Psoas muscle (tissue), 7 donors: ENCODE measurements at regions not wholly inside any gene's neighbourhood (a gene's known extent, or its start where the extent isn't known, plus 50 kb on each side); places are given as distances from the start of the nearest gene placed in this dataset.
"Not testable (repeated sequence)": the region's sequence is repeated elsewhere in the genome, so short reads cannot be mapped to it uniquely, and the experiment has no call there.

ENCODE experiments used
- ATAC-seq, 4 donors: fragments of 200-7000 bp; cut with Tn5 transposase; one replicate each; pipeline ENCODE4 v1.9.1; 2020; ENCODE audit warnings: moderate library complexity in 3 of 4, mild to moderate bottlenecking in 2 of 4
- DNase-seq, 2 donors: peaks; one replicate each; pipeline ENCODE4 v3.0.0-alpha.2; 2020
- H3K27ac ChIP-seq: fragments of 200-600 bp; one replicate; pipeline ENCODE4 v1.8.0; 2022
- H3K27me3 ChIP-seq, 3 donors: fragments of 200-600 bp in 1 of 3; one replicate each; pipeline versions ENCODE4 v1.6.1 to v1.8.0; 2013 to 2022; ENCODE audit warnings: low read length in 2 of 3, mild to moderate bottlenecking in 2 of 3, moderate library complexity in 1 of 3; ENCODE audit not compliant: insufficient read depth in 3 of 3
- H3K36me3 ChIP-seq, 2 donors: fragments of 200-600 bp in 1 of 2; one replicate each; pipeline versions ENCODE4 v1.6.1 to v1.8.0; 2013 to 2022; ENCODE audit warnings: low read depth in 1 of 2, mild to moderate bottlenecking in 1 of 2, moderate library complexity in 1 of 2; ENCODE audit not compliant: insufficient read depth in 1 of 2
- H3K4me1 ChIP-seq: fragments of 200-600 bp; one replicate; pipeline ENCODE4 v1.8.0; 2022
- H3K4me3 ChIP-seq: fragments of 200-600 bp; one replicate; pipeline ENCODE4 v1.8.0; 2022; ENCODE audit warnings: mild to moderate bottlenecking
- H3K9me3 ChIP-seq: fragments of 200-600 bp; one replicate; pipeline ENCODE4 v1.8.0; 2022
- CTCF ChIP-seq: fragments of 200-600 bp; IDR thresholded peaks from one replicate; pipeline ENCODE4 v1.8.0; 2022; ENCODE audit warnings: antibody characterized with exemption
- WGBS, 3 donors: extraction: QIAGEN DNeasy Blood & Tissue Kit; methylation state at CpG; one replicate each; pipeline versions ENCODE4 v1.1.6 to v1.1.7; 2013; 5-methylcytosine and 5-hydroxymethylcytosine counted together
- intact Hi-C, 2 donors: fragments of 100-400 bp; cut with DNase I; formaldehyde crosslinking; loops; one replicate each; pipeline versions ENCODE4 v1.11.0 to v1.14.2; 2022
- donor health status: healthy with polysubstance abuse.
- donor health status: DM: no; HTN: no; CAD: no; lungs with moderate emphysema.
- donor health status: Bipolar disorder and iron deficiency.
- donor health status: healthy.
- donor health status: DM: yes; HTN: yes; CAD: no.
- donor health status: DM: no; HTN: no; CAD: no.
- donor health status: DM: yes; HTN: yes; CAD: no.

DNA sequence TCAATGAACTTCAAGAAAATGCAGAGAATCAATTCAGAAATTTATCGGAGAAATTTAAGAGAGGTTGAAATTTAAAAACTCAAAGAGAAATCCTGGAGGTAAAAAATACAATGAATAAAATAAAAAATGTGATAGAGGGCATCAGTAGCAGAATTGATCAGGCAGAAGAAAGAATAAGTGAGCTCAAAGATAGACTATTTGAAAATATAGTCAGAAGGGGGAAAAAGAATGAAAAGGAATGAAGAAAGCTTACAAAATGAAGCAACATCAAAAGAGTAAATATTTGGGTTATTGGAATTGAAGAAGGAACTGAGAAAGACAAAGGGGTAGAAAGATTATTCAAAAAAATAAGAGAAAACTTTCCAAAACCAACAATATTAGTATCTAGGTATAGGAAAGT is 291.4 kb downstream of the SH2D4B start:
- no peak for TF ChIP-seq CTCF
- H3K4me3 ChIP-seq: no peak overlapping the region
- H3K9me3 ChIP-seq: no peaks in the 10 kb centered on the region
- H3K4me1 ChIP-seq: no peaks in the 10 kb centered on the region
- DNase-seq (no peak), ATAC-seq (no peak)
- H3K27ac ChIP-seq: no peak overlapping the region
- no peaks in the 10 kb centered on the region for H3K27me3 ChIP-seq
- intact Hi-C loops: no loop called here
- WGBS, 3 donors: 99 to 100% (median 100%) methylated on average over 1 of the region's 1 CpG
- no peaks in the 10 kb centered on the region for H3K36me3 ChIP-seq

DNA sequence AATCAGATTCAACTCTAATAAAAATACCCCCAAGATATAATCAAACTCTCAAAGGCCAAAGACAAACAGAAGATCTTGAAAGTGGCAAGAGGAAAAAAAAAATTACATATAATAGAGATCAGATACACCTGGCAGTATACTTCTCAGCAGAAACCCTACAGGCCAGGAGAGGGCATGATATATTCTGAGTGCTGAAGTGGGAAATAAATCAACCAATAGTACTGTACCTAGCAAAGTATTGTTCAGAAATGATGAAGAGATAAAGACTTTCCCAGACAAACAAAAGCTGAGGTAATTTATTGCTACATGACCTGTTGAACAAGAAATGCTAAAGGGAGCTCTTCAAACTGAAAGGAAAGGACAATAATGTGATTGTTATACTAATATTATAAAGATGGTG is 291.9 kb downstream of the SH2D4B start:
- DNase-seq: no peak
- no peaks in the 10 kb centered on the region for H3K27me3 ChIP-seq
- H3K4me1 ChIP-seq: no peaks in the 10 kb centered on the region
- no peaks in the 10 kb centered on the region for H3K9me3 ChIP-seq
- intact Hi-C loops: no loop called here
- H3K27ac ChIP-seq: no peak overlapping the region
- no peak overlapping the region for H3K4me3 ChIP-seq
- TF ChIP-seq CTCF: no peak
- H3K36me3 ChIP-seq: no peaks in the 10 kb centered on the region
- ATAC-seq: no peak

DNA sequence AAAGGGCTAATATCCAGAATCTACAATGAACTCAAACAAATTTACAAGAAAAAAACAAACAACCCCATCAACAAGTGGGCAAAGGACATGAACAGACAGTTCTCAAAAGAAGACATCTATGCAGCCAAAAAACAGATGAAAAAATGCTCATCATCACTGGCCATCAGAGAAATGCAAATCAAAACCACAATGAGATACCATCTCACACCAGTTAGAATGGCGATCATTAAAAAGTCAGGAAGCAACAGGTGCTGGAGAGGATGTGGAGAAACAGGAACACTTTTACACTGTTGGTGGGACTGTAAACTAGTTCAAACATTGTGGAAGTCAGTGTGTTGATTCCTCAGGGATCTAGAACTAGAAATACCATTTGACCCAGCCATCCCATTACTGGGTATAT is 295.0 kb downstream of the SH2D4B start:
- H3K4me3 ChIP-seq, intact Hi-C loops, H3K9me3 ChIP-seq, H3K27ac ChIP-seq, H3K4me1 ChIP-seq, ATAC-seq, DNase-seq, H3K36me3 ChIP-seq, H3K27me3 ChIP-seq: not testable (repeated sequence)
- 60% methylated on average over 1 of the region's 1 CpG; no CpG with 5 or more reads in 2 of the 3 donors for WGBS, 3 donors

DNA sequence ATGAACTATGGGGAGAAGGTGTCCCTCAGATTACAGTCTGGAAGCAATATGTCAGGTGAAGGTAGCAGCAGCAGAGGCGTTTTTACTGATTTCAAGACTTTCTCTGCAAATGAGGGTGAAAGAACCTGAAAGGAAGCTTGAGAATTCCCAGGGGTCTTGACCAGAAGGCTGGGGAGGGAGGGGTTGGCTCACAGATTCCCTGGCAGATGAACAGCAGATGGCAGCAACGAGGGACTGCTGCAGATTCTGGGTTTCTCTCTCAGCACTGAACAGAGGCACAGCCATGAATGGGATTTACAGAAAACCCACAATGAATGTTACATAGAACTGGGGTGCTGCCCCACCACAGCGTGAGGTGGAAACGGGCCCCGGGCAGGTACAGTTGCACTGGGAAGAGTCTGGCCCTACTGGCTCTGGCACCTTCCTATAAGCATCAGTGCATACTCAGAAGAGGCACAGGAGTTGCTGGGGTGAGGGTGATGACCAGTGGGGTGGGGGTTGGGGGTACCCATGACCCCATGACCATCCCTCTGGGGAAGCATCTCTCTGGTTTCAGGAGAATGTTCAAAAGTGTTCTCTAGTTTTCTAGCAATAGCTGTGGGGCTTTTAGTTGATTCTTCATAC is 317.8 kb downstream of the SH2D4B start:
- no peak for TF ChIP-seq CTCF
- Histone ChIP-seq H3K4me1 (no peaks in the 10 kb centered on the region), H3K9me3 (no peaks in the 10 kb centered on the region), H3K27me3 (no peaks in the 10 kb centered on the region), H3K36me3 (no peaks in the 10 kb centered on the region), H3K4me3 (no peak overlapping the region), H3K27ac (no peak overlapping the region)
- intact Hi-C loops: no loop called here
- DNase-seq (no peak), ATAC-seq (no peak)
- WGBS, 3 donors: 40 to 46% (median 41%) methylated on average over 5 of the region's 5 CpGs

DNA sequence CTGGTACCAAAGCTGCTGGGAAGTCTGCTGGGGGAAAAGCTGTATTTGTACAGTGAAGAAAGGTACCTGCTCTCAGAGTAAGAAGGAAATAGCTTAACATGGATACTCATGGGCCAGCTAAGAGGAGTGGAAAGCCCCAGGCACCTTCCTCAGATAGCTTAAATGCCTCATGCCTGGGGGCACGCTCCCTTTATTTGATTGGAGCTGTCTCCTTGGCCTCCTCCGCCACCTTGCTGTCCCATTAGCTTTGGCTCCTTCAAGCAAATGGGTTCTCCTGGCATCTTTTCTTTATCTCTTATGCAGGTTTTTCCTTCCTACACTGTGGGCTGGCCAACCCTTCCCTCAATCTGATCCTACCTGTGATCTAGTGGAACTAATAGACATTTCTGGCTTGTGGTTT is 318.5 kb downstream of the SH2D4B start:
- H3K9me3 ChIP-seq: no peaks in the 10 kb centered on the region
- no peaks in the 10 kb centered on the region for H3K36me3 ChIP-seq
- intact Hi-C loops: no loop called here
- no peaks in the 10 kb centered on the region for H3K4me1 ChIP-seq
- H3K27ac ChIP-seq: no peak overlapping the region
- no peak overlapping the region for H3K4me3 ChIP-seq
- 88 to 93% (median 93%) methylated on average over 2 of the region's 2 CpGs for WGBS, 3 donors
- no peak for DNase-seq
- no peak for ATAC-seq
- no peak for TF ChIP-seq CTCF
- H3K27me3 ChIP-seq: no peaks in the 10 kb centered on the region

DNA sequence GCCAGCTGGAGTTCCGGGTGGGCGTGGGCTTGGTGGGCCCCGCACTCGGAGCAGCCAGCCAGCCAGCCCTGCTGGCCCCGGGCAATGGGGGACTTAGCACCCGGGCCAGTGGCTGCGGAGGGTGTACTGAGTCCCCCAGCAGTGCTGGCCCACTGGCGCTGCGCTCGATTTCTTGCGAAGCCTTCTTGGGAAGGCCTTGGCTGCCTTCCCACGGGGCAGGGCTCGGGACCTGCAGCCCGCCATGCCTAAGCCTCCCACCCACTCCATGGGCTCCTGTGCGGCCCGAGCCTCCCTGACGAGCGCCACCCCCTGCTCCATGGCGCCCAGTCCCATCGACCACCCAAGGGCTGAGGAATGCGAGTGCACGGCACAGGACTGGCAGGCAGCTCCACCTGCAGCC is 321.6 kb downstream of the SH2D4B start:
- H3K27me3 ChIP-seq, ATAC-seq, H3K9me3 ChIP-seq, intact Hi-C loops, H3K4me3 ChIP-seq, H3K36me3 ChIP-seq, H3K4me1 ChIP-seq, DNase-seq, H3K27ac ChIP-seq: not testable (repeated sequence)
- 94 to 95% (median 95%) methylated on average over 13 to 22 of the region's 22 CpGs for WGBS, 3 donors
